GM21529 (cell line): ENCODE measurements at regions not wholly inside any gene's neighbourhood (a gene's known extent, or its start where the extent isn't known, plus 50 kb on each side); places are given as distances from the start of the nearest gene placed in this dataset.
A peak's percentile ranks its signal among the peaks of the same experiment; 100 is the strongest.

Source experiments
- ATAC-seq: cut with Tn5 transposase; IDR thresholded peaks from one replicate; pipeline ENCODE4 v1.9.1; 2021; ENCODE audit not compliant: unreplicated experiment

- no peak for ATAC-seq
Observed at GRCh38 chr13:50071379-50071778, 56.1 kb downstream of the KCNRG start.

DNA sequence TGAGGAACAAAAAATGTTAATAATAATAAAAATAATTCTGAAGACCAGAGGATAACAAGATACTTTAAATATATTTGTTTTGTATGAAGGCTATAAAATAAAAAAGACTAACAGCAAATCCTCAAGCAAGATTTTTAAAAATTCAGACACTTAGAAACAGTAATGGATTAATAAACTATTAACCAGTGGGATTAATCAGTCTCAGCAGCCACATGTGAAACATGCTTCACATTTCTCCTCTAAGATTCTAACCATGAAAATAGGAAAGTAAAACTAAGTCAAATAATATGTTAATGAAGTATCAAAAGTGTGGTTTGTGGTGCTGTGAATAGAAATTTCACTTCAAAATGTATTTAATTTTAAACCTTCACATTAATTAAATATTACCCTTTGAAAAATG lies 57.4 kb downstream of the KCNRG start:
- ATAC-seq = no peak

- no peak for ATAC-seq
Observed at GRCh38 chr13:50073340-50073739, 58.1 kb downstream of the KCNRG start.

DNA sequence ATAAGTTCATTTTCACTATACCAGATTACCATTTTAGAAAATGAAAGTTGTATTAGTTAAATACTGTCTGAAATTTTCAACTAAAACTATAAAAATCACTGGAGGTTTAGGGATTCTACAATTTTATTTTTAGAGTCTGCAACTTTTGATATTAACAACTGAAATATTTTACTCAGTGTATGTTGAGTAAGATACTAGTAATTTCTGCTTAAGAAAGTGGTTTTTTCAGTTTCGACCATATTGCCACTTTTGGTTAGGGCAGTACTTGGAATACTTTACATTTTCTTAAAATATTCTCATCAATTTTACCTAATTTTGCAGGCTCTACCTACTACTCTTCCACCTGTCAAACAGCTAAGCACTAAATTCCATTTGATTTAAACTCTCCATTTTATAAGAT lies 59.6 kb downstream of the KCNRG start:
- peak; percentile 55 for ATAC-seq

DNA sequence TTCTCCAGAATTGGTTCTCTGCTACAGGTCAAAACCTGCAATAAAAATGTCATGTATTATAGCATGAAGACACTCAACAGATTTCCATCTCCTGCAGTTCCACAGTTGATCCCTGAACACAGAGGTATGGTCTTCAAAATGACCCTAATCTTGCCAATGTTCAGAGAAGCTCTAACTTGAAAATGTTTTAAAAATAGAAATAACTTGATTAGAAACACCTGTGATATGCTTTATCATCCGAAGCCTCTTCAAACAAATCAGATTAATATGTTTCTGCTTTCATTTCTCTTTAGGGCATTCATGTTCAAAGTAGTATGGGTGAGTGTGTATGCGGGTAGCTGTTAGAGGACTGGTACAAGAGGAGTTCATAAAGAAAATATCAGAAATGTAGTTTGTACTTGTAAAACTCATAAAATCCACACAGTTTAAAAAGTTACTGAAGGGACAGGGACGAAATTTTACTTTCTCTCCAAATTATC lies 60.4 kb downstream of the KCNRG start:
- ATAC-seq = no peak

GRCh38 chr13:50077431-50077830 lies 62.2 kb downstream of the KCNRG start:
- no peak for ATAC-seq

DNA sequence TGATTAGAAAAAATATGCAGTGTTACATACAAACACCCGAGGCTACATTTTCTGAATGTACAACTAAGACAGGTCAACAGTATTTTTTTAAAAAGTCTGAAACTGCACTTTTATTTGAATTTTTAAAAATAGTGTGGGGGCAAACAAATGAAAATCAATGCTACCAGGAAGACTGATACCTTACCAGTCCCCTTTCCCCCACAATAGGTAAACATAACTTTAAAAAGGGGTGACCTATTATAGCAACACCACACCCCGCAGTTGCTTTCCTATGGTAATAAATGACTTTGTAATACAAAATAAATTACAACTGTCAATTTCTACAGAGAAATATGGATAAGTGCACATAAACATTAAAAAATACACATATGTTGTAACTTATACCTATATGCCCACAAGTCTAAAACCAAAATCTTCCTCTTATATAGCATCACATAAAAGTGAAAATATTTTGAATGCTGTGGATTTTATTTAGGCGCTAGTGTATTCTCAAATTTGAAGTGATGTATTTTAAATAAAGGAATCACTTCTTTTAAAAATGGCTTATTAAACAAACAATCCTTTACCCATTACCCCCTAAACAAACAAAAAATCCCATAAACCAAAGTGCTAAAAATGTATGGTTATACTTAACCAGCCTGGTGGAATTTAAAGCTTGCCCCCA lies 63.1 kb downstream of the KCNRG start:
- ATAC-seq = no peak

DNA sequence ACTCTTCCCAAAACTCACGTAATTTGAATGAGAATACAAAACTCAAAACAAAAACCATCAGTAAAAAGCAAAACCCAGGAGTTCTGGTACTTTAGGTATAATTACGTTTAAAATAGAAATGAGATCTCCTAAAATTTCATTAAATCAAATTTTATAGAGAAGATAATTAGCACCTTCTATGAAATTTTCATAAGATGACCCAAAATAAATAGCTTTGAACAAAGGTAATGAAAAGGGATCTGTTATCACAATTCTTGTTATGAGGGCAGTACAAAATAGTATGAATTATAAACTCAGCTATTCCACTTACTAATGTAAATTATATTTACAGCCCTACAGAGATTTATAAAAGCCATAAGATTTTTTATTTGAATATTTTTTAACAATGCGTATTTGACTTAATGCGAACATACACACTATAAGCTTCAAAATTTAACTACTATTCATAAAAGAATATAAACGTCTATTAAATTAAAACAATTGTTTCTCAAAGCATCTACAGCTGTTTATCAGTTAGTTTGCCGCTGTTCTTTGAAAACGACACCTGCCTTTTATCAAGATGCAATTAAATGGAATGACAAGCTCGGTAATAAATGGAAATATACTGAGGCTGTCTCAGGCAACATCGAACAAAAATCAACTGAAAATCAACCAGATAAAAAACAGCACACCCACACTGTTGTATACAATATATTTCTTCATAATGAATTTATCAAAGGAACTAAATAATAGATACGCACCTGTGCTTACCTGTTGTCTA lies 63.8 kb downstream of the KCNRG start:
- ATAC-seq = no peak

DNA sequence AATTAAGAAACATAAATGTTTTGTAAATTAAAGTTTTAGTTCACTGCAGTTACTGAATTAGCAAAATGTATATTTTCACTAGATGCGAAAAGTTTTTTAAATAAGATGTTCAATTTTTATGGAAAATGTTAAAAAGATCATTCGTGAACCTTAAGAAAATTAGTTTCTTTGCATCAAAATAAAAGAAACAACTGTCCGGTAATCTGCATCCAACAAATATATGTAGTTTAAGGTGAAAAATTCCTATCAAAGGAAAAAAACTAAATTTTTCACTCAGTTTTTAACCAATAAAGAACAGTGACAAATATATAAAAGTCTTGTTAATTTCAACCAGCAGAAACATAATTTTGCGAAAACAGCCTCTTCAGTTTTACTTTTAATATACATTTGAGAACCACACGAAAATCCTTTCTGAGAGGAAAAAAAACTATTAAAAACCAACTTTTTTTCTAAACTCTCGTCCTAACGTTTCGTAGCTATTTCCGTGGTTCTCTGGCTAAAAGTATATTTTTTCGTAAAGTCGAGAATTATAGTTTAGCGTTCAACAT lies 64.5 kb downstream of the KCNRG start:
- no peak for ATAC-seq

DNA sequence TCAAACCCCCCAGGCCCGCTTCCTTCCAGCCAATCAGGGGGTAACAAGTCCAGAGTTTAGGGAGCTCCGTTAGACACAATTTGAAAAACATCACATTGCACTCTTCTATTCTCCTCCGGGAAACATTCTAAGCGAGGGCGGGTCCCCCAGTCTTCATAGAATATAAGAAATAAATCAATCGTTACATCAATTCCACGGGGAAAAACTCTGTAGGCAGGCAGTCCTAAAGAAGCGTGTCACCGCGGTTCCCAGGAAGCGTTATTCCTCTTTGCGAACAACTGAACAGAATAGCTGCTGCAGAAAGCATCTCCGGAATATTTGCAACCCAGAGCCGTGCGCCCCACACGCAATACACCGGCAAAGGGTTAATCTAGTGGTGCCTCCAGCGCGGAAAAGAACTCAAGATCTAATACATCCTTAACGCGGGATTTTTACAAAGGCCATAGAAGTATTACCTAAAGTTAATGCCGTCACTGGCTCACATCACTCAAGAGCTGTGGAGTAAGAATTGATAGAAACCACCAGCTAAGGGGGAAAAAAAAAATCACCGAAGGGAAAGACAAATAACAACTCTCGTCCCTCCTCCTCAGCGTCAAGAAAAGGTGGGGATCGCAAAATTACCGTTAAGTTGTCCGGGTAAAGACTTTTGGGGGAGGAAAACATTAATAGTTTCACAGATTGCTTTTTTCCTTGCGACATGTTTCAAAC lies 65.1 kb downstream of the KCNRG start:
- ATAC-seq = no peak

DNA sequence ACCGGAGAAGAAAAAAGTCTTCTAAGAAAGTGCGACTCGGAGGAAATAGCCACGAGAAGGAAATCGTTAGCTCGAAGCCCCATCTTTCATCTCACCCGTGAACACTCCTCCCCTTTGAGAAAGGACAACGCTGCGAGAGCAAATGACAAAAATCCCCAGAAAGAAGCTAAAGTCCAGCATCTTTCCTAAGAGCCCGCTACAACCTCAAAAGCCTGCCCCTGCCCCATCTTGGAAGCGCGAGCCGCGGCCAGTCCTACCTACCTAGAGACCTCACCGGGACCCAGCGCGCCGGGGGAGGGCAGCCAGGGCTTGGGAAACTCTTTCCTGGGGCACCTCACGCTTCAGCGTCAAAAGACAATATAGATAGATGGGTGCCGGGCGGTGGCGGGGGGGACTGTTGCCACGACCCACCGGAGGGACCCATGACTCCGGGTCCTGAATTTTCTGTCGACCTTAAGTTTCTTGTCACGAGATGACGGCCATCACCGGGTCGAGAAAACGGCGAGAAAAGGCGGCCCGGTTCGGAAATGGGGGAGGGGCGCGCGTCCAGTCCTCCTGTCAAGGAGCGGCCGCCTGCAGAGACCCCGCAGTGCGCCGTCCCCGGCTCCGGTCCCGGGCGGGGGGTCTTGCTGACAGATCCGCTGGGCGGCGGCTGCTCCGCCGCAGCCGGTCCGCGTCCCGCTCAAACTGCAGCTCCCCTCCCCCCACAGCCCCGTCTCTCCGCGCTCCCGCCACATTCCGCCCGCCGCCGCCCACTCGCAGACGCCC lies 65.9 kb downstream of the KCNRG start:
- ATAC-seq = peak; percentile 3

DNA sequence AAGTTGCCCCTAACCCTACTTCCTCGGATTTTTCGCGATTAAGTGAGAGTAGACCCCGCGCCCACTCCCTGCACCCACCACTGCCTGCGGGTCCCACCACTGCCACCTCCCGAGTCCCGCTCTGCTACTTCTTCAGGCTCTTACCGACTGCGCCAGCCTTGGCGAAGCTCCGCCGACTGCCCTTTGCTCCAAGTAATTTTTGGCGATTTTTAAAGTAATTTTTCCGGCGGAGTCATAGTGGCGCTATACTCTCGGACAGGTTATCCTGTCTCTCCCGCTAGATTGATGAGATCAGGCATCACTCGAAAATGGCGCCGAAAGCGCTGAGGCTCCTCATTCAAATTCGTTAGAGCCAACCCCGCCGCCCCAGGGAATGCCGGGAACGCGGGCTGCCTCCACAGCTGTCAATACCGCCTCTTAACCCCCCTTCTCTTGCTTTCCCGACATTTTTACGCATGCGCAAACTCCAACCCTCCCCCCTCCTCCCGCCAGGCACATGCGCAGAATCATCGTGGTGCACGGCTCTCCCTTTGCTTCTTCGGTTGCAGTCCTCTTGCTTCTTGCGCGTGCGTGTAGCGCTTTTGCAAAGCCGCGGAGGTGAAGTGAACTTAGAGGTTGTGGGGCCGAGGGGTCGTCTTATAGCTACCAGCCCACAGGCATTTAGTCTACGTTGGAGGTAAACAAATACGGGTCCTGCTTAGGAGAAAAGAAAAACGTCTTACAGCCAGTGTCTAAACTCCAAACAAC lies 66.6 kb downstream of the KCNRG start:
- peak; percentile 62 for ATAC-seq

- ATAC-seq = peak; percentile 57
Observed at GRCh38 chr13:50082426-50083281, 67.4 kb downstream of the KCNRG start.

DNA sequence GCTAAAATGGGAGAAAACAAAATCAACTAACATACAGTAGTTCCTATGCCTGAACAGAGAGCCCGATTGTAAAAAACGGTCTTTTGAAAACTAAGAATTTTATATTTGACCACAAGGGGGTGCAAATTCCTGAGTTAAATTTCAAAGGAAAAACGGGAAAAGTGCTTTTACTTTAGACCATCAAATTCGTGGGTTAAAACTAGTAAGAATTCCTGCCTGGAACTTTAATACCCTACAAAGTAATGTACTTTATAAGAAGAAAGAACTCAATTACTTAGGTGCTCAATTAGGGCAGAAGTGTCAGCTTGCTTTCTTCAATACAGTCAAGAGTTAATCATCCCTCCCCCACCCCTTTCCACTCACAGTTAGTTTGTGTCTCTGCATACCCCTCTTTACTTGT lies 69.8 kb downstream of the KCNRG start:
- ATAC-seq = no peak

- no peak for ATAC-seq
Observed at GRCh38 chr13:50089633-50090032, 74.4 kb downstream of the KCNRG start.

- ATAC-seq = no peak
Observed at GRCh38 chr13:50090211-50090610, 75.0 kb downstream of the KCNRG start.

GRCh38 chr13:50094615-50095293 lies 79.5 kb downstream of the KCNRG start:
- no peak for ATAC-seq

DNA sequence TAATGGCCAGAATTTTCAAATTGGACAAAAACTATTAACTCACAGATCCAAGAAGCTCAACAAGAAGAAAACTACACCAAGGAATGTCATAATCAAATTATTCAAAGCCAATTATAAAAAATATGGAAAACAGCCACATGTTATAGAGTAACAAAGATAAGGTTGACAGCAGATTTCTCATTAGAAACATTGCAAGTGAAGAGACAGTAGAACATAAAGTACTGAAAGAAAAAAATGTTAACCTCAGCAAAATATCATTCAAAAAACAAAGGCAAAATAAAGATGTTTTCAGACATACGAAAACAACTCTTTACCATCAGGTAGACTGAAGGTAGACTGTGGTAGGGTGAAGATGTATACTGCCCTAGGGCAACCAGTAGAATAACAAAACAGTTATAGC lies 83.4 kb downstream of the KCNRG start:
- no peak for ATAC-seq

GRCh38 chr13:50099473-50099872 lies 84.2 kb downstream of the KCNRG start:
- no peak for ATAC-seq
